ENCODE measurements at regions not wholly inside any gene's neighbourhood (a gene's known extent, or its start where the extent isn't known, plus 50 kb on each side); places are given as distances from the start of the nearest gene placed in this dataset.
A peak's percentile ranks its signal among the peaks of the same experiment; 100 is the strongest.
"Not testable (repeated sequence)": the region's sequence is repeated elsewhere in the genome, so short reads cannot be mapped to it uniquely, and the experiment has no call there.

DNA sequence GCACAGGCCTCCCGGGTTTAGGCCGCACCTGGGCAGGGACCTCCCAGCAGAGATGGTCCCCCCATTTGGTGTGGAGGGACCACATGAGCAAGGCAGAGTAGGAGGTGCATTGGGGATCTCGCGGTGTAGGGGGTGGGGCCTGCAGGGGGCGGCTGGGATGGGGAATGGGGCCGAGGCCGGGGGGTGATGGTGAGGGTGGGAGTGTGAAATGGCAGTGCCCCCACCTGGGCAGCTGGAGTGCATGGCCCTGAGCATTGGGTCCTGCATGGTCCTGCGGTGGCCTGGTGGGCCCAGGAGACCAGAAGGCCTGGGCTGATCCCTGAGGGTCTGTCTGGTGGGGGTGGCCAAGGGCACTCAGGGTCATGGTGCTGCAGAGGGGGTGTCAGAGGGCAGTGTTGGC lies 111.8 kb downstream of the KIF26A start:
- no peak for DNase-seq (ENCODE audit: low spot score)

DNA sequence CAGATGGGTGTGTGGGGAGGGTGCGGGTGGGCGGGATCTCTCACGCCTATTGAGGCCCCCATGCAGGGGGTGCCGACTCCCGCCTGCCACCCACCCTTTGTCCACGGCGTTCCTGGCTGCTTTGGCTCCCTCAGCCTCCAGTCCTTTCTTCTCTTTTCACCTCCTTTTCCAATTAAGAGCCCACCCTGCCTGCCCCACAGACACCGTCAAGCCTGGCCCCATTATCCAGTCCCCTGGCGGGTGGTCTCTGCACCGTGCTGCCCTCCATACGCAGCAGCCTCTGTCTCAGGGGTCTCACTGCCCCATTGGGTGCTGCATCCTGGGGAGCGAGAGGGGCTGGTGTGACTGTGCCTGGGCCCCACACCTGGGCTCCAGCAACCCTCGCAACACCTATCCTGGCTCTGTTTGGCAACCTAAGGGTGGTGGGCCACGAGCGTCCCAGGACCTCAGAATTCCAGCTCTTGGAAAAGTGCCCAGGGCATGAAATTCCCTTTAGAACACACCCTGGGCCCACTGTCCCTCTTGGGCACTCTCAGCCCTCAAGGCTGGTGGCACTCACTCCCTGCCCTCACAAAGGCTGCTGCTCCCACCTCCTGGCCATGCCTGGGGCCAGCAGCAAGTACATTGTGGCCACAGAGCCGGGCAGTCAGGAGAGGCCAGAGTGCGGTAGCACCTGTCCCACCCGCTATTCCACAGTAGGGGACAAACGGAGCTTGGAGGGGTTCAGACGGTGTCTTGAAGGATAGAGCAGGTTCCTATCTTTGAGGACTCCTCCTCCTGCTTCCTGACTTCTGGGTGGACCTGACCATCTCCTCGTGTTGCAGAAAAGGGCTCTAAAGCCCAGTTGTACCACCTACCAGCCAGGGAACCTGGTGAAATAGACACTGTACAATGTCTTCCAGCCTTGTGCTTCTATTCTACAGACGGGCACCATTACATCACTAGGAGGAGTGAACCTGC lies 114.1 kb downstream of the KIF26A start:
- no peak for DNase-seq (ENCODE audit: low spot score)

DNA sequence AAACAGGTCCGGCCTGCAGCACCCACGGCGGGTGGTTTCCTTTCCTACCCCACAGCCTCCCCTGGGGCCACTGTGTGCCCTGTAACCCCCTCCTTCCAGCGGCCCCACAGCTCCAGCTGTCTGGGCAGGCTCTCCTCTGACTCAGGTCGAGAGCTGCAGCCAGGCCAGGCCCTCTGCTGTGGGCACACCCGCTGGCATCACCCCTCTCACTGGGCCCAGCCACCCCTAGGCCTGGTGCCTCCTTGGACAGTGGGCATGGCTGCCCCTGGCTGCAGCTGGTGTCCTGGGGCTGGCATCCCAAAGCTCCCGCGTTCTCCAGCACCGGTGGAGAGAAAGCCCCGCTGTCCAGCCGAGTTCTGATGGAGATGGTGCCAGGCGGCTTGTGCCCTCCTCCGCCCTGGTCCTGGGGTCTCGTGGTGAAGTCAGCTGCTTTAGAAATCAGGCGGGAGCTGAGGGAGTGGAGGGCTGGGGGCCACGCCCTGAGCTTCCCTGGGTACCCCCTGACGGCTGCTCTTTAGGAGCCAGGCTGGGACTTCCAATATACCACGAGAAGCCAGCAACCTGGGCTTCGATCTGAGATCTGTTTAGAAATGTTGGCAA lies 114.9 kb downstream of the KIF26A start:
- no peak for DNase-seq (ENCODE audit: low spot score)

DNA sequence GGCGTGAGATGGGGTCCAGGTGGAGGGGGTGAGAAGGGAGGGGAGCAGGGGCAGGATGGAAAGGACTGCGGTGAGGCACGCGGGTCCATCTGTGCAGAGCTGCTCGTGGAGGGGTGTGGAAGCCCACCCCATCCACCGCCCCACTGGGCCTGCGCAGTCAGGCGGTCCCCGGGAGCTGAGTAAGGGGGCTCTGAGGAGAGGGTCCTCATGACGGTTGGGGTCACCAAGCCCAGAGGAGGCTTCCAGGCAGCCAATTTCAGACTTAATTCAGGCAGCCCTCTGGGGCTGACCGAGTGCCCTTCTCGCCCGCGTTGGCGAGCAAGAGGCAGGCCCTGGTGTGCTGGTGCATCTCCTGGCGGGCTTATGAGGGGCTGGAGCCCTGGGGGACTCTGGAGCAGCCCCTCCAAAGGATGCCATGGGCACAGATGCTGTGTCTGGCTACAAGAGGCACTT lies 115.5 kb downstream of the KIF26A start:
- DNase-seq (ENCODE audit: low spot score) = no peak

DNA sequence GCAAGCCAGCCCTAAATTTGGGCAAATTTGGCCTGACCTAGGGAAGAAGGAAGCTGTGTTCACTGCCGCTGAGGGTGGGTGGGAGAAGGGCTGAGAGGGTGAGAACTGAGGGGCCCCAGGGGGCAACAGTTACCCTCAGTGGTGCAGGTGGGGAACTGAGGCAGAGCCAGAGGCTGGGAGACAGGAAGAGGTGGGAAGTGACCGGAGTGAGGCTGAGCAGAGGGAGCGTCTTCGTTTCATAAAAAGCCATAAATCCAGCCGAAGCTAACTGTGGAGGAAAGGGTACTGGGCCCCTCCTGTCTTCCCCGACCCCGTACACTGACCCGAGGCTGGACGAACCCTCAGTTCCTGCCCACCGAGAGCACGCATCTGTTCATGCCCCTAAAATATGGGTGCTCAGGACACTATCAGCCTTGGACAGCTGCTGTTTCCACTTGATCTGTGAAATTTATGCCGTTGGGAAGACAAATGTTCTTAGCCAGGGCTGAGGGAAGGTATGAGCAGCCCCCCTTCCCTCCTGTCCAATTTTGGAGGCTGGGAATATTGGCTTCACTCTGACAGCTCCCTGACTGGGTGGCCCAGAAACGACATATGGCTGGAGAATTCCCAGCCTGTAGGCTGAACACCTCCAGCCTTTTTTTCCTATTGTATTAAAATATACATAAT lies 116.5 kb downstream of the KIF26A start:
- no peak for DNase-seq (ENCODE audit: low spot score)

DNA sequence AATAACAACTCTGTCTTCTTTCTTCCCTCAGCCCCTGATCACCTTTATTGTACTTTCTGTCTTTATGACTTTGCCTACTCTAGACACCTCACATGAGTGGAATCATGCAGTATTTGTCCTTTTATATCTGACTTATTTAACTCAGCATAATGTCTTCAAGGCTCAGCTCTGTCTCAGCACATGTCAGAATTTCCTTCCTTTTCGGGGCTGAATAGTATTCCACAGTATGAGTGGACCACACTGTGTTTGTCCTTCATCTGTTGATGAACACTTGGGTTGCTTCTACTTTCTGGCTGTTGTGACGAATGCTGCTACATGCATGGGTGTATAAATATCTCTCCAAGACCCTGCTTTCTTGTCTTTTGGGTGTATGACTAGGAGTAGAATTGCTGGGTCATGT lies 117.6 kb downstream of the KIF26A start:
- no peak for DNase-seq (ENCODE audit: low spot score)

DNA sequence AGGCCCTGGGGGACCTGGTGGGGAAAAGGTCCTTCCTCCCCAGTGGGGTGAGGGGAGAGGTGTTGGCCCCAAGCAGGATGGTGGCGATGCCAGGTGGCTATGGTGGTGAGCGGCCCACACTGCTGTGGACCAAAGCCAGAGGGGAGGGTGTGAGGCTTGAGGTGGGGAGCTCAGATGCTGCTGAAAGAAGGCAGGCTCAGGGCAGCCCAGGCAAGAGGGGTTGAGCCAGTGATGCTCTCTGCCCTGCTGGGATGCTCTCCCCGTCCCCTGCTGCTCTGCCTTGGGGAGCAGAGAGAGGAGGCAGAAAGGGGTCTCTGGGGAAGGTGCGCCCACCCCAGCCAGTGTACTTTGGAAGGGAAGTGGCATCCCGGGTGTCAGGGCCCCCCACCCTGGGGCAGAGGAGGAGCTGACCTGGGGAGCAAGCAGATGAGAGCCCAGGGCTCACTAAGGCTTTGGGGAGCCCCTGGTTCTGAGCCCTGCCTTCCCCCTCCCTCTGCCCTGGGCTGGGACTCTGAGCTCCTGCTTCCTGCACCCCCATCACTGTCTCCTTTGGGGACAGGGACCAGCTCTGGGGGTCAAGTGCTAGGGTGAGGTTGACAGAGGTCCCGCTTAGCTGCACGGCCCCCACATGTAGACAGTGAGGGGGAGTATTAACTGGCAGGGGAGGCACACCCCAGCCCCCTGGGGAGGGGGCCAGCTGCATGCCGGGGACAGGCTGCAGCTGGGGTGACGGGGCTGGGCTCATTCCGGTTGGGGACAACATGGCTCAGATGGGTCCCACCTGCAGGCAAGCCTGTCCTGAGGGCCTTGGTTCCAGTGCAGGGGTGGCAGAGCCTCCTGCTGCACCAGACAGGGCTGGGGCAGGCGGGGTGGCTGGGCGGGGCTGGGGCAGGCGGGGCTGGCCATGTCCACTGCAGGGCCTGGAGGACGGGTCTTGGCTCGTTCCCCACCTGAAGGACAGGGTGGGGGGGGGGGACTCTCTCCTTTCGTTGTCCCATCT lies 124.4 kb downstream of the KIF26A start:
- DNase-seq (ENCODE audit: low spot score) = no peak

DNA sequence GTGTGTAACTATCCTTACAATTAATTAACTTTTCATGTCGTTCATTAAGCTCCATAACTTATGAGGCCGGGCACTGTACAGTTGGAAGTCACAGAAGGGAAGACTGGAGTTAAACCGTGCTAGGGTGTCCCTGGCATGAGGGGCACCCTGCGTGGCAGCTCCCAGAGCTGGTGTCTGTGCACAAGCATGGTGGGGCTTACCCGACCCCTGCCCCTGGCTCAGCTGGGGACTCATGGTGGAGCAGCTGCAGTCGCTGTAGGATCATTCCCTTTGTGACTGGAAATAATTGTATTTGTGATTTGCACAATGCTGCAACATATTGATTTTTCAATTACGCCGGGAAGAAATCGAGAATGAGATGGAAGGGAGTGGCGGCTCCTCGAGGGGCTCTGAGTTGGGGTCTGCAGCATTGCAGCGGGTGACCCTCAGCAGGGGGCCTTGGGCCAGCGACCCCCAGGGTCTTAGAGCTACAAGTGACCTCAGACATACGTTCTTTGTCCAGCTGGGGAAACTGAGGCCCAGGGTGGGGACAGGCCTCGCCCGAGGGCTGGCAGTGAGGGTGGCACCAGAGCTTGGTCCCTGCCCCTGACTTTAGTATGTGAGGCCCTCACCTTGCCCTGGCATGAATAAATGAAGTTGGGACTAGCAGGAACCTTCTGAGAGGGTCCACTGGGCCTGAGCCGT lies 125.4 kb downstream of the KIF26A start:
- DNase-seq (ENCODE audit: low spot score) = no peak

DNA sequence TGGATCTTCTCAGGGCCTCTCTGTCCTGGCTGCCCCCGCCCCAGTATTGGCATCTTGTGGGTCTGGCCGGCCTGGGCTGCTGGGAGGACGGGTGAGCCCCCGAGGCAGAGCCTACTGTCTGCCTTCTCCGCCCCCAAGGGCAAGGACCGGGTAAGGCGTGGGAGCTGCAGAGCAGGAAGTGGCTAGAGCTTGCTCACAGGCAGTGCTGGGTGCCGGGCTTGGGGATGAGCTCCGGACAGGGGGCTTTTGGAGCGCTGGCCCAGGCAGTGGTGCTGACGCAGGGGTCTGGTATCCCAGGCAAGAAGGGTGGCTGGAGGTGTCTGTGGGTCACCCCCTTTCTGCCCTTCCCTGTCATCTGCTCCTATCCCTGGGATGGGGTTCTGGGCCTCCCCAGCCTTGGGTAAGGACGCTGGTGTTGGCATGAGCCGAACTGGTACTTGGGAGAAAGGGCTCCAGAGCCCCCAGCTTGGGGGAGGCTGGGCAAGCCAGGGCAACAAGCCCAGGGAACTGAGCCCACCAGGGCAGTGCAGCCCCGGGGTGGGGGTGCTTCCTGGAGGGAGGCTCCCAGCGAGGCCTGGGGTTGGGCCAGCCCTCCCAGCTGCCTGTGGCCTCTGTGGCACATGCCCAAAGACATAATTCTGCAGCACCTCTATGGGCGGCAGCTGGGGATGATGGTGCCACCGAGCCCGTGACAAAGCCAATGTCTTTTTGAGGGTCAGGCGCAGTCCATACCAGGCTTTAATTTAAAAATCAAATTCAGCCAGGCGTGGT lies 126.3 kb downstream of the KIF26A start:
- DNase-seq (ENCODE audit: low spot score) = no peak

DNA sequence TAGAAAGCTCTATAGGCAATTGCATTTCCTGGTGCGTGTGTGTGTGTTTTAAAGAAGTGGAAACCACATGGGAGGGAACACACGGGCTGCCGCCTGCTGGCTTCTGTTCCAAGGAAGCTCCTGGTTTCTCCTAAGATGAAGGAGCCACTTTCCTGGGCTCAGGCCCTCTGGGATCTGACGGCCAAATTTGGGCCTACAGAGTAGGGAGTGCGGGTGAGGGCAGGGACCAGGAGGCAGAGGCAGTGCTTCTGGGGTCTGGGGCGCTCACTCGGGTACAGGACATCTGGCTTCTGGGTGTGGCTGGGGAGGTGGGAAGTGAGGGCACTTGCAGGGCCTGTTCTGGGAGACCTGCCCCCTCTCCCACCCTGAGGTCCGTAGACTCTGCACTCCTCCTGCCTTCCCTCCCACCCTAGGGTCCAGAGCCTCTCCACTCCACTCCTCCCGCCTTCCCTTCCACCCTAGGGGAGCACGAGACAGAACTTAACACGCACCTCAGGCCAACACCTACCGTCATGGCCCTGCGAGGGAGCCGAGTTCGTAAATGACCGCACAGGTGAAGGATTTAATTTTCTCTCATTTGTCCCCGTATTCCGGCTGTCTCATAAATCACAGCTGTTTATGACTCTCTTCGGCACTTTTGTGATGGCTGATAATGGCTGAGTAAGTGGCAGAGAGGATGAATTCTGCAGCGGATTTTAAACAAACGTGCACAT lies 127.7 kb downstream of the KIF26A start:
- no peak for DNase-seq (ENCODE audit: low spot score)

DNA sequence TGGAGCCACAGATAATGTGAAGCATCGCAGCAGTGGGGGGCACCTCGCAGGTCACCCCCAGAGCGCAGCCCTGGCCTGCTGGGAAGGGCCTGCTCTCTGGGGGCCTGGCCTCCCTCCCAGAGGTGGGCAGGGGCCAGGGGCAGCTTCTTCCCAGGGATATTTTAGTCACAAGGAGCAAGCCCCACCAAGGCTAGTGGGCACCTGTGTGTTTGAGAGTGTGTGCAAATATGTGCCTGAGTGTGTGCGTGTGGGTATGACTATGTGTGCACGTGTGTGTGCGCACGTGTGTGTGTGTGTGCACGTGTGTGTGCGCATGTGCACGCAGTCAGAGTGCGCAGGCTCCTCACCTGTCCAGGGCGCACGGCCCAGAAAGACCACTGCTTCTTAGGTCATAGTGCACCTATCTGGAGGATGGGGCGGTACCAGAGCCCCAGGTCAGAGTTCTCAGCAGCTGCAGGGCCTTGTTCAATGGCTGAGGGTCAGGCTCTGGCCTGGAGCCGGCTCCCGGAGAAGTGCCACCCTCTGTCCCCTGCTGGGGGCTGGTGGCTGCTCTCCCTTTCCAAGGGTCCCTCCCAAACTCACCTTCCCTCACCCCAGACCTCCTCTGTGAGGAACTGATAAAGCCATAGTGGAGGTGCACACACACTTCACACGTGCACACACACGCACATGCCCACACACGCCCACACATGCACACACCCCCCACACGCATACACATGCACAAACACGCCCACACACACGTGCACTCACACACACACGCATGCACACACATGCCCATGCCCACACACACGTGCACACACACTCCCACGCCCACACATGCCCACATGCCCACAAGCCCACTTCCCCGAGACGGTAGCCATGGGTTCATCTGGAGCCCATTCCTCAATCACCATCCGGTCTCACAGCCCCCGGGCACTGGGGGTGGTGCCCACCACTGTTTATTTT lies 128.5 kb downstream of the KIF26A start:
- DNase-seq (ENCODE audit: low spot score) = no peak

DNA sequence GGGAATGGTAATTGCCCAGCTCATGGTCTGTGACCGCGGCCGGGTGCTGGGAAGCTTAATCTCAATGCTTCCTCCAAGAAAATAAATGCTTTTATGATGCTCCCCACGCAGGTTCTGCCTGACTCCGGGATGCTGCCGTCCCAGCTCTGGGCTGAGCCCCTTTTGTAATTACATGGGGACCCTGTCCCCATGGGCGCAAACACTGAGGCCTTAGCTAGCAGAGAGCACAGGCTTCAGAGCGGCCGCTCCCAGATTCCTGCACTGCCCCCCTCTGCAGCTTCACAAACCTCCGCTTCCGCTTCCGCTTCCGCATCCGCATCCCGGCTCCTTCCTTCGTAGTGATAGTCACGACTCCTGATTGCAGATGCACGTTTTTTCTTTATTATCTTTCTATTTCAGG lies 129.5 kb downstream of the KIF26A start:
- no peak for DNase-seq (ENCODE audit: low spot score)

DNA sequence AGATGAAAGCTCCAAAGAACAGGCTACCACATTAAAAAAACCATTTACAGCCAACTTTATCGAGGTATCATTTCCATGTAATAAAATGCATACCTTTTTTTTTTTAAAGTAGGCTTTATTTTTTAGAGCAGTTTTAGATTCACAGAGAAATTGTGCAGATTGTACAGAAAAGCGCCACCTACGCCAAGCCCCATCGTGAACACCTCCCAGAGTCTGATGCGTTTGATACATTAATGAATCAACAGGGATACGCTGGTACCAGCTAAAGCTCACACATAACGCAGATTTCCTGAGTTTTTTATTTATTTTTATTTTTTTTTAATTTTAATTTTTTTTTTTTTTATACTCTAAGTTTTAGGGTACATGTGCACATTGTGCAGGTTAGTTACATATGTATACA lies 129.9 kb downstream of the KIF26A start:
- DNase-seq (ENCODE audit: low spot score) = peak; percentile 25

DNA sequence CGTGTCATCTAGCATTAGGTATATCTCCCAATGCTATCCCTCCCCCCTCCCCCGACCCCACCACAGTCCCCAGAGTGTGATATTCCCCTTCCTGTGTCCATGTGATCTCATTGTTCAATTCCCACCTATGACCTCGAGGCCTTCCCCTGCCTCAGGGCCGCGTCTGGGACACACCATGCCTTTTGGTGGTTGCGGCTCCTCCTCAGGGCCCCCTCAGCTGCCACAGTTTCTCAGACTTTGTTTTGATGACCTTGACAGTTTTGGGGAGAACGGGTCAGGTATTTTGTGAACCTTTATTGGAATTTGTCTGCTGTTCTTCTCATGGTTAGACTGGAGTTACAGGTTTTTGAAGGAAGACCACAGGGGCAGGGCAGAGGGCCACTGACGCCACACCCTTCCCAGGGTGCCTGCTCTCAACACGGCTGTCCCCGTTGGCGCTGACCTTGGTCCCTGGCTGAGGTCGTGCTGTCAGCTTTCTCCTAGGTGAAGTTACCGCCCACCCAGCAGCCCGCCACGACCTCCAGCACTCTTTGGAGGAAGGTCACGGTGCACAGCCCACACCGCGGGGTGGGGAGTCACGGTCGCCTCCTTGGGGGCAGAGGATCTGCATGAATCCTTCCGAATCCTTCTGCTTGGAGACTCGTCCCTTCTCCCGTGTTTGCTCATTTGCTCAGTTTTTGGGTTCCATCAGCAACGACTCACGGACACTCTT lies 130.5 kb downstream of the KIF26A start:
- no peak for DNase-seq (ENCODE audit: low spot score)

DNA sequence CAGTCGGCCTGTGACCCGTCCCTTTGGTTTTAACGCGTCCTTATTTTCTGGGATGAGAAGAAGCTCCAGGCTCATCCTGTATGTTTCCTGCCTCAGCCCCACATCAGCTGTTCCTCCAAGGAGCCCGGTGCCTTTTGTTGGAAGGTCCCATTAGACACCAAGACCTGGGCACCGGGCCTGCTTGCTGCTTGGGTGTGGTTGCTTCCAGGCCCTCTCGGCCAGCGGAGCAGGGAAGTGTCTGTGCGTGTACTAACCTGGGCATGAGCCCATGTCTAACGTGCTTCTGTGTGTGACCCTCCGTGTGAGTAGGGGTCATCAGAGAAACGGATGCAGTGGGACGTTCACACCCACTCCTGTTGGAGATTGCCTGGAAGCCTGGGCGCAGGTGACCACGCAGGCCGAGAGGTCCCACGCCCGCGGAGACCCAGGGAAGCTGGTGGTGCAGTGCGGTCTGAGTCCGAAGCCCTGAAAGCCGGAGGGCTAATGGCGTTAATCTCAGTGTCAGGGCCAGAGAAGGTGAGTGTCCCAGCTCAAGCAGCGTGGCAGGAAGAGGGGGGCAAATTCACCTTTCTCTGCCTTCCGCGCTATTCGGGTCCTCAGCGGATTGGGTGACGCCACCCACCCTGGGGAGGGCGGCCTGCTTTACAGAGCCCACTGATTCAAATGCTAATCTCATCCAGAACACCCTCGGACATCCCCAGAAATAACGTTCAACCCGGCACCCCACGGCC lies 131.3 kb downstream of the KIF26A start:
- DNase-seq (ENCODE audit: low spot score) = not testable (repeated sequence)

DNA sequence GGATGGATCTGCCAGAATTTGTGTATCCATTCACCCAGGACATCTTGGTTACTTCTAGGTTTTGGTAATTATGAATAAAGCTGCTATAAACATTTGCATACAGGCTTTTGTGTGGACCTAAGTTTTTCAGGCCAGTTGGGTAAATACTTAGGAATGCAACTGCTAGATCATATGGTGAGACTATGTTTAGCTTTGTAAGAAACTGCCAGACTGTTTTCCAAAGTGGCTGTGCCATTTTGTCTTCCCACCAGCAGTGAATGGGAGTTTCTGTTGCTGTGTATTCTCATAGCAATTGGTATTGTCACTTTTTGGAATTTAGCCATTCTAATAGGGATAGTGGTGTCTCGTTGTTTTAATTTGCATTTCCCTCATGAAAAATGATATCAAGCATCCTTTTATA lies 133.0 kb downstream of the KIF26A start:
- no peak for DNase-seq (ENCODE audit: low spot score)

DNA sequence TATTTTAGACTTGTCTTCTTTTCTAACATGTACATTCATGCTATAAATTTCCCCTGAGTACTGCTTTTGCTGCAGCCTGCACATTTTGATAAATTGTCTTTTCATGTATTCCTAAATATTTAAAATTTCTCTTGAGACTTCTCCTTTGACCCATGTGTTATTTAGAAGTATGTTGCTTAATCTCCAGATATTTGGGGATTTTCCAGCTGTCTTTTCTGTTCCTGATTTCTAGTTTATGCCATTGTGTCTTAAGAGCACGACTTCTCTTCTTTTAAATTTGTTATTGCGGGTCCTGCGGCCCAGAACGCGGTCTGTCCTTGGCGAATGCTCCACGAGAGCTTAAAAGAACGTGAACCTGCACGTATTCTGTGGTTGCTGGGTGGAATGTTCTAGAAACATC lies 136.4 kb downstream of the KIF26A start:
- DNase-seq (ENCODE audit: low spot score) = no peak

Data from putamen (tissue), 1 donor.